ENCODE measurements at regions not wholly inside any gene's neighbourhood (a gene's known extent, or its start where the extent isn't known, plus 50 kb on each side); places are given as distances from the start of the nearest gene placed in this dataset.

GRCh38 chr7:41122256-41122987 is 580.5 kb downstream of the INHBA start:
- no peak for TF ChIP-seq CTCF (IDR thresholded peaks at IDR 0.05; ENCODE audit: poor library complexity, severe bottlenecking)
- no peak for TF ChIP-seq TAF1 (IDR thresholded peaks at IDR 0.05; ENCODE audit: low read depth)
- no peak for TF ChIP-seq EZH2 (IDR thresholded peaks at IDR 0.05; ENCODE audit: borderline replicate concordance, insufficient read depth, low read length, poor library complexity, severe bottlenecking)

Data from neural cell (in vitro differentiated cells).